Fibroblast of lung (primary cell): ENCODE measurements at regions not wholly inside any gene's neighbourhood (a gene's known extent, or its start where the extent isn't known, plus 50 kb on each side); places are given as distances from the start of the nearest gene placed in this dataset.

ENCODE experiments used
- EZH2 ChIP-seq: IDR thresholded peaks from 2 replicates; pipeline ENCODE4 v1.5.1; 2012; ENCODE audit warnings: low read length, control low read depth, mild to moderate bottlenecking; ENCODE audit errors: missing control alignments
- TF ChIP-seq, protein P1 (sequence below), 2 donors: IDR thresholded peaks in 1 of 2; conservative IDR thresholded peaks in 1 of 2; 1 replicate in 1 of 2; 2 replicates in 1 of 2; pipeline ENCODE4 v1.5.1; 2011 to 2012; ENCODE audit warnings: low read length in 2 of 2, control low read depth in 1 of 2, inconsistent platforms in 1 of 2, low read depth in 1 of 2, mild to moderate bottlenecking in 1 of 2

DNA sequence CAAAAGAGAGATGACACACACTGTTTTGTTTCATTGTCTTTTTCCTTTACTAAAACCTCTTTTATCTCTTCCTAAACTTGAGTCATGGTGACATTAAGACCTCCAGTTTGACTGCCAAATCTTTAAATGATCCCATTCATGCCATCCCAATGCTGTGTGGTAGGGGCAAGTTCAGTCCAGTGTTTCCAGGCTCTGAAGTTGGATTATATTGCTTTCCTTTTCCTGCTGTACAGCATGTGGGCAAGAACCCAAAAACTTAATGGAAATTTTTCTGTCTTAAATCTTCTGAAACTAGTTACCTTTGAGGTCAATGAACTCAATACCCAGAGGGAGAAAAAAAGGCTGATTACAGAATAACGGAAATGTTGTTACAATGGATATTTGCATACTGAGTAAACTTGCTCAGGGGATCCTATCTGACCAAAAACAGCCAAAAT lies 187.1 kb upstream of the FAR2 start:
- TF ChIP-seq, protein P1, sequence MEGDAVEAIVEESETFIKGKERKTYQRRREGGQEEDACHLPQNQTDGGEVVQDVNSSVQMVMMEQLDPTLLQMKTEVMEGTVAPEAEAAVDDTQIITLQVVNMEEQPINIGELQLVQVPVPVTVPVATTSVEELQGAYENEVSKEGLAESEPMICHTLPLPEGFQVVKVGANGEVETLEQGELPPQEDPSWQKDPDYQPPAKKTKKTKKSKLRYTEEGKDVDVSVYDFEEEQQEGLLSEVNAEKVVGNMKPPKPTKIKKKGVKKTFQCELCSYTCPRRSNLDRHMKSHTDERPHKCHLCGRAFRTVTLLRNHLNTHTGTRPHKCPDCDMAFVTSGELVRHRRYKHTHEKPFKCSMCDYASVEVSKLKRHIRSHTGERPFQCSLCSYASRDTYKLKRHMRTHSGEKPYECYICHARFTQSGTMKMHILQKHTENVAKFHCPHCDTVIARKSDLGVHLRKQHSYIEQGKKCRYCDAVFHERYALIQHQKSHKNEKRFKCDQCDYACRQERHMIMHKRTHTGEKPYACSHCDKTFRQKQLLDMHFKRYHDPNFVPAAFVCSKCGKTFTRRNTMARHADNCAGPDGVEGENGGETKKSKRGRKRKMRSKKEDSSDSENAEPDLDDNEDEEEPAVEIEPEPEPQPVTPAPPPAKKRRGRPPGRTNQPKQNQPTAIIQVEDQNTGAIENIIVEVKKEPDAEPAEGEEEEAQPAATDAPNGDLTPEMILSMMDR (conservative IDR thresholded peaks at IDR 0.05 in 1 of 2, IDR thresholded peaks at IDR 0.05 in 1 of 2; ENCODE audit: low read depth in 1 of 2, low read length in 2 of 2): no peak
- TF ChIP-seq EZH2: no peak
